CD4-positive, alpha-beta memory T cell (primary cell): ENCODE measurements at regions not wholly inside any gene's neighbourhood (a gene's known extent, or its start where the extent isn't known, plus 50 kb on each side); places are given as distances from the start of the nearest gene placed in this dataset.

Experiments
- CTCF ChIA-PET: fragments of 350-600 bp; sonication (Branson Sonifier 250); formaldehyde crosslinking; loops from one replicate; lab custom pipeline; 2021; ENCODE audit warnings: inconsistent platforms; ENCODE audit not compliant: partially characterized antibody; lab: Charles Lee
- POLR2A ChIA-PET: fragments of 350-600 bp; sonication (Branson Sonifier 250); formaldehyde crosslinking; loops from one replicate; lab custom pipeline; 2021; ENCODE audit not compliant: partially characterized antibody; lab: Charles Lee
- DNase-seq, 5 donors: peaks; one replicate each; pipeline versions ENCODE4 v3.0.0 to v3.0.0-alpha.2; 2020 to 2022; ENCODE audit warnings: mixed read lengths in 1 of 5
- H3K27ac ChIP-seq: one replicate; pipeline ENCODE4 v1.7.0; 2013; ENCODE audit warnings: low read depth, low read length
- H3K27me3 ChIP-seq: 2 replicates; pipeline ENCODE4 v1.7.0; 2013; ENCODE audit warnings: mild to moderate bottlenecking, low read length, moderate library complexity; ENCODE audit not compliant: insufficient read depth
- H3K36me3 ChIP-seq: 2 replicates; pipeline ENCODE4 v1.7.0; 2013; ENCODE audit warnings: mild to moderate bottlenecking, low read length, moderate library complexity; ENCODE audit not compliant: insufficient read depth
- H3K4me1 ChIP-seq: 2 replicates; pipeline ENCODE4 v1.7.0; 2013; ENCODE audit warnings: mild to moderate bottlenecking, low read length, moderate library complexity; ENCODE audit not compliant: insufficient read depth
- H3K4me3 ChIP-seq, 2 donors: one replicate each; pipeline ENCODE4 v1.7.0; 2013; ENCODE audit warnings: low read length in 2 of 2, mild to moderate bottlenecking in 1 of 2
- H3K9me3 ChIP-seq, 2 donors: one replicate each; pipeline ENCODE4 v1.7.0; 2013; ENCODE audit warnings: low read length in 2 of 2, control low read depth in 1 of 2; ENCODE audit not compliant: control insufficient read depth in 1 of 2
- H3K27ac Mint-ChIP-seq, 7 donors: one replicate each; pipeline ENCODE4 v1.8.0; 2020 to 2021; ENCODE audit warnings: mixed read lengths in 7 of 7, mild to moderate bottlenecking in 6 of 7, inconsistent platforms in 3 of 7, moderate library complexity in 3 of 7
- H3K27me3 Mint-ChIP-seq, 2 donors: one replicate each; pipeline ENCODE4 v1.8.0; 2020 to 2021; ENCODE audit warnings: mixed read lengths in 2 of 2
- H3K36me3 Mint-ChIP-seq, 2 donors: one replicate each; pipeline ENCODE4 v1.8.0; 2020 to 2021; ENCODE audit warnings: mixed read lengths in 2 of 2, inconsistent platforms in 1 of 2, mild to moderate bottlenecking in 1 of 2
- H3K4me1 Mint-ChIP-seq, 4 donors: one replicate each; pipeline ENCODE4 v1.8.0; 2020 to 2021; ENCODE audit warnings: mixed read lengths in 4 of 4, mild to moderate bottlenecking in 1 of 4
- H3K4me3 Mint-ChIP-seq, 8 donors: one replicate each; pipeline ENCODE4 v1.8.0; 2020 to 2021; ENCODE audit warnings: mixed read lengths in 8 of 8, mild to moderate bottlenecking in 7 of 8, moderate library complexity in 6 of 8, inconsistent platforms in 3 of 8
- H3K9me3 Mint-ChIP-seq, 8 donors: one replicate each; pipeline ENCODE4 v1.8.0; 2020 to 2021; ENCODE audit warnings: mixed read lengths in 8 of 8, mild to moderate bottlenecking in 5 of 8, inconsistent platforms in 3 of 8, moderate library complexity in 1 of 8
- intact Hi-C: fragments of 100-400 bp; cut with micrococcal nuclease; formaldehyde crosslinking; loops from one replicate; pipeline ENCODE4 v1.15.1; 2023

DNA sequence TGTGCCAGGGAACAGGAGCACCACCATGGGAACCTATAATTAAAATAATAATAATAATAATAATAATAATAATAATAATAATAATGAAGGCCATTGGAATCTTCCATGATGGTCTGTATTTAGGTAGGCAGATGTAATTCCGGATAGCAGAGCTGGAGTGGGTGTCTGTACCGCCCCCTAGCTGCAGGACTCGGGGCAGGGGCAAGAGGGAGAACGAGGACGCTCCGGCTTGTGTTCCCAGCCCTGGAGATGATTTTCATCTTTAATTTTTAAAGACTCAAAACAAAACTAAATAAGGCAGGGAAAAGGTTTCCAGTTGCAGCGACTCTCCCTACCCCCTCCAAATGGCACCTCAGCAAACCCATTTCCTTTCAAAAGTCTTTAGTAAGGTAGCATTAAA, 501.1 kb downstream of the VRK1 start:
- no peaks in the 10 kb centered on the region for H3K27me3 ChIP-seq
- Mint-ChIP-seq H3K27ac (no peak overlapping the region), H3K9me3 (no peaks in the 10 kb centered on the region), H3K4me3 (no peak overlapping the region), H3K4me1 (peaks cover 0 to 27% (median 9%) of the 10 kb centered on the region in 4 donors), H3K36me3 (no peaks in the 10 kb centered on the region), H3K27me3 (peaks cover 4 to 5% of the 10 kb centered on the region in 2 donors)
- DNase-seq, result no peak
- no peak overlapping the region for H3K4me3 ChIP-seq
- no peaks in the 10 kb centered on the region for H3K4me1 ChIP-seq
- CTCF ChIA-PET, result no interaction called here
- no peaks in the 10 kb centered on the region for H3K36me3 ChIP-seq
- intact Hi-C loops, result loop anchor here (2.0 kb wide), 1 partner anchor 304 kb away; no protein-coding TSS in a partner anchor
- no peaks in the 10 kb centered on the region for H3K9me3 ChIP-seq
- no peak overlapping the region for H3K27ac ChIP-seq
- POLR2A ChIA-PET, result no interaction called here

DNA sequence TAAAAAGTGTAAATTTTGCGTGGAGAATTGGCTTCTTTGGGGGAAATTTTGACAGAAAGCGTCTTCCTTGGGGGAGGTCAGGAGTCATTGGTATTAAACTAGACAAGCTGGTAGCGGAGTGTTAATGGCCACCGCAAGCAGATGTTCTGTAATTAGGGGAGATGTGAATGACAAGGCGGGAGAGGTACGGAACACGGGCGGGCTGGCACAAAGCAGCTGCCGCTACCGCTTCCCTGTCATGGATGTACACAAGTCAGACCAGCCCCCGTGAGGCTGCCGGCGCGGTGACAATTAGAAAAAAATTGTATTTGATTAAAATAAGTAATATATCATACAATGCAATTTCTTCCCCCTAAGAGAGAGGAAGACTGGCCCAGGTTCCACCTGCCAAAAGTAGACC, 501.6 kb downstream of the VRK1 start:
- no peak overlapping the region for H3K4me3 ChIP-seq
- intact Hi-C loops, result loop anchor here (1.0 to 2.0 kb wide), 3 partner anchors 304 to 1976 kb away; no protein-coding TSS in a partner anchor
- H3K27ac ChIP-seq, result no peak overlapping the region
- no peak for DNase-seq
- H3K9me3 ChIP-seq, result no peaks in the 10 kb centered on the region
- Mint-ChIP-seq H3K27ac (no peak overlapping the region), H3K36me3 (no peaks in the 10 kb centered on the region), H3K27me3 (peaks cover 2 to 5% of the 10 kb centered on the region in 2 donors), H3K4me1 (peaks cover 0 to 27% (median 9%) of the 10 kb centered on the region in 4 donors), H3K9me3 (no peaks in the 10 kb centered on the region), H3K4me3 (no peak overlapping the region)
- ChIA-PET CTCF (interaction anchor here (0.7 to 1.8 kb wide), 3 partner anchors 9 to 305 kb away, joined by 3 to 4 read pairs (median 4); no protein-coding TSS in a partner anchor), POLR2A (no interaction called here)
- no peaks in the 10 kb centered on the region for H3K36me3 ChIP-seq
- H3K27me3 ChIP-seq, result no peaks in the 10 kb centered on the region
- no peaks in the 10 kb centered on the region for H3K4me1 ChIP-seq

DNA sequence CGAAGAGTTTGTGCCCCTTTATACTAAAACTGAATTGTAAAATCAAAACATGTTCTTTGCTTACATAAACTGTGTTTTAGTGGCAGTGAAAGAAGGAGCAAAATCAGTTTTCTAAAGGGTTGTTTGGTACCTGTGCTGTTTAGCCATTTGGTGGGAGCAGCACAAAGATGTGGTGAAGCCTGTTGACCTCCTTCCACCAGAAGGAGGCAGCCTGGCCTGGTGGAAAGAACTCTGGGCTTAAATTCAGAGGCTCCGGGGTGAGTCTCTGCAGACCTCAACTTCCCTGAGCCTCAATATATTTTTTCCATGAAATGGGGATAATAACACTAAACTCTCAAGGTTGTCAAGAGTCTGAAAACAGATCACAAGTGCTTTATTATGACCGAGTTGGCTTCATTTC, 502.5 kb downstream of the VRK1 start:
- Histone ChIP-seq H3K4me3 (no peak overlapping the region), H3K27me3 (no peaks in the 10 kb centered on the region), H3K27ac (no peak overlapping the region), H3K4me1 (no peaks in the 10 kb centered on the region), H3K36me3 (no peaks in the 10 kb centered on the region), H3K9me3 (no peaks in the 10 kb centered on the region)
- intact Hi-C loops, result loop anchor here (1.0 to 2.0 kb wide), 3 partner anchors 303 to 1975 kb away; no protein-coding TSS in a partner anchor
- Mint-ChIP-seq H3K9me3 (no peaks in the 10 kb centered on the region), H3K4me1 (peaks cover 0 to 27% (median 9%) of the 10 kb centered on the region in 4 donors), H3K27ac (no peak overlapping the region), H3K27me3 (peaks cover 2 to 5% of the 10 kb centered on the region in 2 donors), H3K4me3 (no peak overlapping the region), H3K36me3 (no peaks in the 10 kb centered on the region)
- peak in 4 of 5 donors; percentile 21 to 36 (median 24) for DNase-seq
- ChIA-PET CTCF (interaction anchor here (0.9 to 1.8 kb wide), 4 partner anchors 10 to 678 kb away, joined by 4 to 5 read pairs (median 4); no protein-coding TSS in a partner anchor), POLR2A (interaction anchor here (0.7 to 1.0 kb wide), 2 partner anchors 303 to 1963 kb away, joined by 3 to 4 read pairs; no protein-coding TSS in a partner anchor)

DNA sequence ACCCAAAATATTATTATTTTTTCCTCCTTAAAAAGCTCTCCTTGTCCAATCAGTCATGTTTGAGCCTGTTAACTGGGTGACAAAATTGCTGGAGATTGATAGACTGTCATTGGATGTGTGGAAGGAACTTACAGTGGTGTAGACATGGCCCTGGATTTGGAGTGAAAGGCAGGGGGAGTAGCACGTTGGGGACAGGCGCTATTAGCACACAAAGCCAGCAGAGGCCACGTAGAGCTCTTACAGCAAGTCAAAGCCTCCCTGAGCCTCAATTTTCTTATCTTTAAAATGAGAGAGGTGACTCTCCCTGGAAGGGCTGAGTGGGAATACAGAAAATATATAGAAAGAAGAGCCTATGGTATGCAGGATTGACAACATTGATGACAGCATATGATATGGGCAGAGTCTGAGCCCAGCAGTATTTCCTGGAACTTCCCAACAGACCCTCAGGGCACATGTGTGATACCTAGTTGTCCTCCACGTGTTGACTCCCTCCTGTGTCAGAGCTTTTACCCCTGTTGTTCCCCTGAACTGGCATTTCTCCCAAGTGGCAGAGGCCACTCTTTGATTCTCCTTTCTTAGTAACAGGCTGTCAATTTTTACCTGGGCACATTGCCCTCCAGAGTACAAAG, 504.9 kb downstream of the VRK1 start:
- H3K27ac Mint-ChIP-seq, result peak overlapping the region in 5 of 7 donors; percentile 25 to 59 (median 43)
- H3K4me1 ChIP-seq, result peaks cover 9% of the 10 kb centered on the region
- no peaks in the 10 kb centered on the region for H3K36me3 Mint-ChIP-seq
- ChIA-PET CTCF (interaction anchor here (1.3 to 1.5 kb wide), 2 partner anchors 78 to 305 kb away, joined by 4 read pairs; no protein-coding TSS in a partner anchor), POLR2A (interaction anchor here (0.8 kb wide), 1 partner anchor 30 kb away, joined by 3 read pairs; no protein-coding TSS in a partner anchor)
- no peaks in the 10 kb centered on the region for H3K27me3 ChIP-seq
- H3K27me3 Mint-ChIP-seq, result peaks cover 2 to 5% of the 10 kb centered on the region in 2 donors
- no peak for DNase-seq
- H3K36me3 ChIP-seq, result no peaks in the 10 kb centered on the region
- intact Hi-C loops, result no loop called here
- H3K9me3 ChIP-seq, result no peaks in the 10 kb centered on the region
- no peaks in the 10 kb centered on the region for H3K9me3 Mint-ChIP-seq
- H3K4me3 Mint-ChIP-seq, result no peak overlapping the region
- peaks cover 12 to 39% (median 14%) of the 10 kb centered on the region in 4 donors for H3K4me1 Mint-ChIP-seq
- no peak overlapping the region for H3K4me3 ChIP-seq
- H3K27ac ChIP-seq, result no peak overlapping the region

DNA sequence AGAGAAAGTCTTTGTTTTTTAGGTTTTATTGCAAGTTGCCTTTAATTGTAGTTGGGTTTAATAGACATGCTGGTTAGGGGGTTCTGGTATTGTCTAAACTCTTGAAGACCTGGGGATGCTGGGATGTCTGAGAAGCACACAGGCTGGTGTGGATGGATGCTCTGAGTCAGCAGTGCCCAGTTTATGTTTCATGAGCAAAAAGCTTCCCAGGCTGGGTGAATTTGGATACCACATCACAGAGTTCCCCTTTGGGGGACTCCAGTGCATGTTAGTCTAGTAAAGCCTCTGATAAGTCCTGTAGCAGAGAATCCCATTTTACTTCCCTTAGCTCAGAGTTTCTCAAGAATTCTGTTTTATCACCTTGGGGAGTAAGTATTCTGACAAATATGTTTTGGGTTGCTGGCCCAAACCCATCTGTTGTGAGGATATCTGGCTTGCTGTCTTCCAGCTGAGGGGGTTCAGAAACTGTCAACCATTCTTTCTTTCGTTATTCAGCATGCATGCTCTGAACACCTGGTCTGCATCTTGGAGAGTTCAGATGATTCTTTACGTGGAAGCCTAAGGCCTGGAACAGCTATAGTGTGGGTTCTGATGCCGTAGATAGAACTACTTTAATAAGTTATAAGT, 509.1 kb downstream of the VRK1 start:
- POLR2A ChIA-PET, result interaction anchor here (0.6 kb wide), 1 partner anchor 76 kb away, joined by 3 read pairs; no protein-coding TSS in a partner anchor
- H3K36me3 ChIP-seq, result no peaks in the 10 kb centered on the region
- CTCF ChIA-PET, result interaction anchor here (1.1 kb wide), 1 partner anchor 12 kb away, joined by 3 read pairs; no protein-coding TSS in a partner anchor
- intact Hi-C loops, result no loop called here
- H3K27ac Mint-ChIP-seq, result peak overlapping the region in 1 of 7 donors; percentile 71
- H3K4me1 ChIP-seq, result peaks cover 15% of the 10 kb centered on the region
- no peaks in the 10 kb centered on the region for H3K36me3 Mint-ChIP-seq
- H3K27me3 ChIP-seq, result no peaks in the 10 kb centered on the region
- H3K27me3 Mint-ChIP-seq, result no peaks in the 10 kb centered on the region
- H3K4me3 Mint-ChIP-seq, result no peak overlapping the region
- peaks cover 14 to 37% (median 20%) of the 10 kb centered on the region in 4 donors for H3K4me1 Mint-ChIP-seq
- no peak overlapping the region for H3K4me3 ChIP-seq
- H3K27ac ChIP-seq, result no peak overlapping the region
- no peak for DNase-seq
- H3K9me3 Mint-ChIP-seq, result no peaks in the 10 kb centered on the region
- H3K9me3 ChIP-seq, result no peaks in the 10 kb centered on the region

DNA sequence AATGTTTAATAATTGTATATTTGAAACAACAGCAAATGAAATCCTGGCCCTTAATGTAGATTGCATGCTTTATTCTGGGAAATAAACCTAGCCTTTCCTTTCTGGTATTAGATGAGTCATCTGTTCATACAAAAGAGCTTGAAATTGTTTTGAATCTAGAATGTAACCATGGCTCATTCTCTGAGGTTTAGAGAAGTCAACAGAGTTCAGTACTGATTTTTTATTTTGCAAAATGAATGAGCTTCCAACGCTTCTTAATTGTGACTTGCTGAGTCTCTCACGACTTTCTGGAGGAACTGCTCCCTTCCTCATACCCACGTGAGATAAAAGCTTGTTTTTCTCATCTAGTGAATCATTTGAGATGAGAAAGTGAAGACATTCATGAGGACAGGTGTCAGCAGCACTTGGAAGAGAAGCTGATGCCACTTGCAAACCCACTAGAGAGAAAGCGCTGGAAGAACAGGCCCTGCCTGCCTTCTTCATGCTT, 509.6 kb downstream of the VRK1 start:
- DNase-seq, result no peak

DNA sequence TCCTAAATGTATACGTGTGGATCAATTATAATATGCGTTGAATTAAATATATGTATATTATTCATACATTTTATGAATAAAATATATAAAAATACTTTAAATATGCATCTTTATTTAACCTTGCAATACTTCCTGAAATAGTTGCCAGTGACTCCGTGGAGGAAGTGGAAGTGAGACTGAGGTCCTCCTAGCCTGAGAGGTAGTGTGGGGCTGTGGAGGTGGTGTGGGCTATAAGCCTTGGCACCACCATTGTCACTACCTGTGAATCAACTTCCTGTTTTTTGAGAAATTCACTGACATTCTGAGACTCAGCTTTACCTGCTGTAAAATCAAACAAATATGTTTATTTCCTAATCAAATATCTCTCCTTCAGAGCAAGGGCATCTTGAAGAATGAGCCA, 514.2 kb downstream of the VRK1 start:
- peaks cover 18% of the 10 kb centered on the region for H3K4me1 ChIP-seq
- no peaks in the 10 kb centered on the region for H3K36me3 ChIP-seq
- no peaks in the 10 kb centered on the region for H3K9me3 ChIP-seq
- no peaks in the 10 kb centered on the region for H3K27me3 ChIP-seq
- no peak for DNase-seq
- Mint-ChIP-seq H3K27ac (peak overlapping the region in 1 of 7 donors; percentile 15), H3K9me3 (peaks cover 0 to 9% (median 0%) of the 10 kb centered on the region in 8 donors), H3K4me3 (no peak overlapping the region), H3K4me1 (peaks cover 14 to 29% (median 21%) of the 10 kb centered on the region in 4 donors), H3K27me3 (no peaks in the 10 kb centered on the region), H3K36me3 (no peaks in the 10 kb centered on the region)
- intact Hi-C loops, result no loop called here
- H3K27ac ChIP-seq, result no peak overlapping the region
- CTCF ChIA-PET, result no interaction called here
- POLR2A ChIA-PET, result no interaction called here
- no peak overlapping the region for H3K4me3 ChIP-seq

More for the DNA sequence above, 509.6 kb downstream of the VRK1 start:
- no peaks in the 10 kb centered on the region for H3K27me3 Mint-ChIP-seq
- Histone ChIP-seq H3K27me3 (no peaks in the 10 kb centered on the region), H3K36me3 (no peaks in the 10 kb centered on the region), H3K4me1 (peaks cover 20% of the 10 kb centered on the region), H3K9me3 (no peaks in the 10 kb centered on the region), H3K27ac (no peak overlapping the region), H3K4me3 (no peak overlapping the region)
- H3K27ac Mint-ChIP-seq, result peak overlapping the region in 5 of 7 donors; percentile 18 to 71 (median 39)
- ChIA-PET POLR2A (interaction anchor here (0.6 kb wide), 1 partner anchor 76 kb away, joined by 3 read pairs; no protein-coding TSS in a partner anchor), CTCF (interaction anchor here (1.1 kb wide), 1 partner anchor 11 kb away, joined by 3 read pairs; no protein-coding TSS in a partner anchor)
- H3K9me3 Mint-ChIP-seq, result no peaks in the 10 kb centered on the region
- H3K4me3 Mint-ChIP-seq, result peak overlapping the region in 1 of 8 donors; percentile 18
- intact Hi-C loops, result no loop called here
- peaks cover 16 to 40% (median 24%) of the 10 kb centered on the region in 4 donors for H3K4me1 Mint-ChIP-seq
- no peaks in the 10 kb centered on the region for H3K36me3 Mint-ChIP-seq
